ENCODE measurements at regions not wholly inside any gene's neighbourhood (a gene's known extent, or its start where the extent isn't known, plus 50 kb on each side); places are given as distances from the start of the nearest gene placed in this dataset.

GRCh38 chr1:238621405-238621804 lies 730.7 kb upstream of the ZP4 start:
- no peak for DNase-seq (ENCODE audit: low spot score)
- H3K4me3 ChIP-seq: no peak overlapping the region
- no peaks in the 10 kb centered on the region for H3K27me3 ChIP-seq (replicated peaks; ENCODE audit: insufficient read depth)
- 85% methylated on average over 1 of the region's 1 CpG for WGBS
- intact Hi-C loops (cut with DNase I): no loop called here
- H3K36me3 ChIP-seq: no peaks in the 10 kb centered on the region
- no peak for TF ChIP-seq POLR2A (IDR thresholded peaks at IDR 0.05)
- TF ChIP-seq CTCF (IDR thresholded peaks at IDR 0.05): no peak
- TF ChIP-seq POLR2AphosphoS5 (IDR thresholded peaks at IDR 0.05): no peak
- no peaks in the 10 kb centered on the region for H3K9me3 ChIP-seq
- H3K27ac ChIP-seq: no peak overlapping the region
- H3K4me1 ChIP-seq (replicated peaks): no peaks in the 10 kb centered on the region

- Histone ChIP-seq H3K27ac (no peak overlapping the region), H3K36me3 (no peaks in the 10 kb centered on the region), H3K9me3 (no peaks in the 10 kb centered on the region), H3K27me3 (replicated peaks; ENCODE audit: insufficient read depth) (no peaks in the 10 kb centered on the region), H3K4me3 (no peak overlapping the region), H3K4me1 (replicated peaks) (no peaks in the 10 kb centered on the region)
- no peak for DNase-seq (ENCODE audit: low spot score)
- intact Hi-C loops (cut with DNase I): no loop called here
- no peak for TF ChIP-seq CTCF (IDR thresholded peaks at IDR 0.05)
- TF ChIP-seq POLR2AphosphoS5 (IDR thresholded peaks at IDR 0.05): no peak
- TF ChIP-seq POLR2A (IDR thresholded peaks at IDR 0.05): no peak
Measured at GRCh38 chr1:238619652-238620051, 728.9 kb upstream of the ZP4 start.

GRCh38 chr1:238611406-238611805 lies 720.7 kb upstream of the ZP4 start:
- intact Hi-C loops (cut with DNase I): no loop called here

GRCh38 chr1:238608144-238608543 lies 717.4 kb upstream of the ZP4 start:
- no peak overlapping the region for H3K27ac ChIP-seq
- no peaks in the 10 kb centered on the region for H3K36me3 ChIP-seq
- no peaks in the 10 kb centered on the region for H3K4me1 ChIP-seq (replicated peaks)
- no peak overlapping the region for H3K4me3 ChIP-seq
- H3K9me3 ChIP-seq: no peaks in the 10 kb centered on the region
- no peaks in the 10 kb centered on the region for H3K27me3 ChIP-seq (replicated peaks; ENCODE audit: insufficient read depth)
- TF ChIP-seq POLR2A (IDR thresholded peaks at IDR 0.05): no peak
- intact Hi-C loops (cut with DNase I): no loop called here
- 83% methylated on average over 5 of the region's 5 CpGs for WGBS
- DNase-seq (ENCODE audit: low spot score): no peak

More at GRCh38 chr1:238611406-238611805, 720.7 kb upstream of the ZP4 start:
- no peaks in the 10 kb centered on the region for H3K4me1 ChIP-seq (replicated peaks)
- no peak overlapping the region for H3K27ac ChIP-seq
- H3K4me3 ChIP-seq: no peak overlapping the region
- H3K36me3 ChIP-seq: no peaks in the 10 kb centered on the region
- H3K27me3 ChIP-seq (replicated peaks; ENCODE audit: insufficient read depth): no peaks in the 10 kb centered on the region
- H3K9me3 ChIP-seq: no peaks in the 10 kb centered on the region
- 72% methylated on average over 3 of the region's 3 CpGs for WGBS
- no peak for DNase-seq (ENCODE audit: low spot score)
- TF ChIP-seq POLR2AphosphoS5 (IDR thresholded peaks at IDR 0.05): no peak
- TF ChIP-seq CTCF (IDR thresholded peaks at IDR 0.05): no peak
- no peak for TF ChIP-seq POLR2A (IDR thresholded peaks at IDR 0.05)

GRCh38 chr1:238606896-238607295 lies 716.2 kb upstream of the ZP4 start:
- 80% methylated on average over 4 of the region's 4 CpGs for WGBS
- intact Hi-C loops (cut with DNase I): no loop called here

More at GRCh38 chr1:238606896-238607295, 716.2 kb upstream of the ZP4 start:
- no peaks in the 10 kb centered on the region for H3K27me3 ChIP-seq (replicated peaks; ENCODE audit: insufficient read depth)
- no peak overlapping the region for H3K27ac ChIP-seq
- no peaks in the 10 kb centered on the region for H3K36me3 ChIP-seq
- H3K4me1 ChIP-seq (replicated peaks): no peaks in the 10 kb centered on the region
- H3K4me3 ChIP-seq: no peak overlapping the region
- no peak for DNase-seq (ENCODE audit: low spot score)
- H3K9me3 ChIP-seq: no peaks in the 10 kb centered on the region
- TF ChIP-seq POLR2AphosphoS5 (IDR thresholded peaks at IDR 0.05) (no peak), CTCF (IDR thresholded peaks at IDR 0.05) (no peak), POLR2A (IDR thresholded peaks at IDR 0.05) (no peak)
